ENCODE measurements at regions not wholly inside any gene's neighbourhood (a gene's known extent, or its start where the extent isn't known, plus 50 kb on each side); places are given as distances from the start of the nearest gene placed in this dataset.

DNA sequence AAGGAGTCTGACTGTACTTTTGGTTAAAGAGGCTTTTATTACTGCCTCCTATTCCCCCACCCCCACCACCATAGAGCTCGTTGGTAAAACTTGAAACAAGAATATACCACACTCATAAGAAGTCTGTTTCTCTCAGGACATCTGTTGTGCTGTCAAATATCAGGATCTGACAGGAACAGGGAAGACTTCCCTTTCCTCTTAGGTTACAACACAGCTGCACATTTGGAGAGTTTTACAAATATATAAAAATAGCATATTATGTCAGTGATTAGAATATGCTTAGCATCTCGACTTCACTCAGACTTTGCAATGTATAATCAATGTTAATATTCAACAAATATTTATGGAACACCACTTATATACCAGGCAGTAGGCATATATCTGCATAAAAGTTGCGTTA, 439.6 kb upstream of the REG3G start:
- DNase-seq (ENCODE audit: low spot score) = no peak

DNA sequence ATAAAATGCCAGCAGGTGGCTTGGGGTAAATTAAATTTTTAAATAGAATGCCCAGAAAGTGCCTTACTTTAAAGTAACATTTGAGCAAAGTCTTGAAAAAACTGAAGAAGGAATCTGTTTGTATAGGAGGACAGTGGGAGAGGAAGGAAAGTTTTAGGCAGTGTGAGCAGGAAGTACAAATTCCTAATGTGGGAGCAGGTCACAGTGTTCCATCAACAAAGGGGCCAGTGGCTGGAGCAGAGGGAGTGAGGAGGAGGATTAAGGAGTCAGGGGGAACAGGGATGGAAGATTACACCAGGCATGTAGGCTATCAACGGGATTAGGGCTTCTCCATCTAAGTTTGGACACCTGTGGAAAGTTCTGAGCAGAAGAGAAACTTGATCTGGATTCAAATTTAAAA, 439.2 kb upstream of the REG3G start:
- no peak for DNase-seq (ENCODE audit: low spot score)

DNA sequence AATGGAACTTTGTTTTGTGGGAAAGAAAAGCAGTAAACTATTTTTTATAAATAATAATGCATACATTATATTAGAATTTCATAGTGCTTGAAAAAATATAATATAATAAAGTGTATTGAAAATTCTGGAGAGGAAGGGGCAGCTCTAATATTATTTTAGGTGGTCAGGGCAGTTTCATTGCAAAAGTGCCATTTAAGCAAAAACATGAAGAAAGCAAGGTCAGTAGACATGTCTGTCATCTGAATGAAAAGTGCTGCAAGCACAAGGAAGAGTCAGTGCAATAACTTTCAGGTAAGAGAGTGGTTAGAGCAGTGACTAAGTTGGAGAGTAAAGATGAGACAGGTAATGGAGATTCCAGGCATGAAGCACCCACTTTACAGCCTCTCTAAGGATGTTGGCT, 435.6 kb upstream of the REG3G start:
- no peak for DNase-seq (ENCODE audit: low spot score)

DNA sequence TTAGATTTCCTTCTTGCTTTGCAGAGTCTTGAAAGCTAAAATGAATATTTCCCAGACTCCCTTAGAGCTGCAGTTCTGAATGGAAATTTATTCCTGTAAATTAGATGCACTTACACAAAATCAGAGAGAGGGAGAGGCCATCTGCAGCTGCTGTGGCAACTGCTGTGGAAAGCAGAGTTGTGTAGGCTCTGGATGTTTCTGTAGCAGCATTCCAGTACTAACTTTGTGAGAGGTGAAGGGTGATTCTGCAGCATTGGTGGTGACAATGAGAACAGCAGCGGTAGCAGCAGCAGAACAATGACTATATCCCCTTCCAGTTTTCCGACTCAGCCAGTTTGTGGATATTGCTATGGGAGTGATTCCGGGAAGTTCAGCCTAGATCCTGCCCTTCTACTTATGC, 433.0 kb upstream of the REG3G start:
- no peak for DNase-seq (ENCODE audit: low spot score)

DNA sequence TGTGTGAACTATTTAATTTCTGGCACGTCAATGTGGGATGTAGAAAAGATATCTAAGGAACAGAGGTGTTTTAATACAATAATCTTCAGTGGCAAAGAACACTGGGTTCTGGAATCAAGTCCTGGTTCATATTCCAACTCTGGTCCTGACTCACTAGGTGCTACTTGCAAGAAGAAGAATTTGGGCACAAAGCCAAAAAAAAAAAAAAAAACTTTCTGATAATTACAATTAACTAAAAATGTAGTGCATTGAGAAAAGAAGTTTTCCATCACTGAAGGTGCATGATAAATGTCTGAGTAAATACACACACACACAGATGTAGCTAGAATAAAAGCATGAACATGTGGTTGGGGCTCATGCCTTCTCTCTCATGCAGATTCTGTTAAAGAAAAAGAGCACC, 424.4 kb upstream of the REG3G start:
- no peak for DNase-seq (ENCODE audit: low spot score)

DNA sequence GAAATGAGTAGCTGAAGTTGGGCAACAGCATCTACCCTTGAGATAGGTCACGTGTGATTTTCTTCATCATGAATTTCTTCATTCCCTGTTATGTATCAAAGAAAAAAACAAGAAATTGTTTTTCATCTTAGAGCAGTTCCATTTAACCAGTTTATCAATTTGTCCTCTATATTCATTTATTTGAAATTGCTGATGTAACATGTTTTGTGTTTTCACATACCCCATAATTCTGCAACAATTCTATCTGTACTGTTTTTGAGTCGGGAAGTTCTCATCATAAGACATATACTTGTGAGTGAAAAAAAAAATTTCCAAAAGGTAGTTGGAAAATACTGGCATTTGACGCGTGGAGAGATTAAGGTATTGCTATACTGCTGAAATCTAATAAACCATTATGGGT, 422.6 kb upstream of the REG3G start:
- DNase-seq (ENCODE audit: low spot score) = no peak

DNA sequence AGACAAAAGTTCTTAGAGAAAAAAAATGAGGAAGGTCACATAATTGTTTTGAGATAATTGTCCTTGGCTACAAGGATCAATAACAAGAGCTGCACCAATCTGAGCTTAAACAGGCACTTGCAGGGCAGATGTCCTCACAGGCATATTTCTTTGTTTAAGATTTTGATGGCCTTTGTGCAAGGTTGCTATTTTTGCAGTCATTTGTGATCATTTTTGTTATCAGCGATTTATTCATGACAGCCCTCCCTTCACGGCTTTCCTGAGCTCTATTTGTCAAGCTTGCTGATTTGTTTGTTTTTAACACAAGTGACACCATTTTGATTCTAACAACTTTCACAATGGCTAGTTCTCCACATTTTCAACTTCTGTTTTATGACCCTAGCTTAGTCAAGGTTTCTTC, 418.6 kb upstream of the REG3G start:
- no peak for DNase-seq (ENCODE audit: low spot score)

DNA sequence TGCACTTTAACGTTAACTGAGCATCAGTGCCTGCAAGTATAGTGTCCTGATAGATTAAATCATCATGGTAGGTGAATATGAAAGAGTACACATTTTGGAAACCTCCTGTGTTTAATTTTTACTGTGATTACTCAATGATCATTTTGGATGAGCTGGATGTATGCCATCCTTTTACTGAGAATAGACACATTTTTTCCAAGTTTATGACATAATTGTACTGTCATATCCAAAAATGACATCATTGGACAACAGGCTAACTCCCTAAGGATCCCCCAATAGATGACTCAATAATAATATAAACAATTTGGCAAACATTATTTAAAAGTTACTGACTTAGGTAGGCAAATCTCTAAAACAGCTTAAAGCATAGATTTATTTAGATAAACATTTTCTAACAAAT, 410.8 kb upstream of the REG3G start:
- no peak for DNase-seq (ENCODE audit: low spot score)

DNA sequence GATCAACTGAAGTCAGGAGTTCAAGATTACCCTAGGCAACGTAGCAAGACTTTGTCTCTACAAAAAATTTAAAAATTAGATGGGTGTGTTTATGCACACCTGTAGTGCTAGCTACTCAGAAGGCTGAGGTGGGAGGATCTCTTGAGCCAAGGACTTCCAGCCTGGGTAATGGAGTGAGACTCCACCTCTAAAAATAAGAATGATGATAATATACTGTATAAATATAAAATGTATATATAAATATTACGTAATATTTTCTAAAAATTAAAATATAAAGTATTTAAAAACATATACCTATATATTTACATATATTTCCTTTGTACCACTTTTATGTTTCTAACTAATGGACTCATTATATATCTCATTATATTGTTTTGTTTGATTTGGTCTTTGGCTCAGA, 409.5 kb upstream of the REG3G start:
- DNase-seq (ENCODE audit: low spot score) = no peak

DNA sequence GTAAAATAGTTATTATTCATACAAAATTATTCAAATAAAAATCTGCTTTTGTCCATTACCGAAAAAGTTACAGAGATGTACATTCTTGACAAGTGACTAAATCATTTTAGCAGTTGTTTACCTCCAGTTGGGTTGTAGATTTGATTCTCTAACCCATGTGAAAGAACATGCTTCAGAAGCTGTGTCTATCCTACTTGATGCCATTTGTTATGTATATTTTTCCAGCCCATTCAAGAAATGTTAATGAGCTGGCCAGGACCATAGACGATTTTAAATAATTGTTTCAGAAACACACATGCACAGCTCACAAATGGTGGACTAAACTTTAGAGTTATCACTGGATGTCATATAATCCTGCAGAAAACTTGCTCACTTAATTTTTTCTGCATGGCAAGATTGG, 391.1 kb upstream of the REG3G start:
- no peak for DNase-seq (ENCODE audit: low spot score)

DNA sequence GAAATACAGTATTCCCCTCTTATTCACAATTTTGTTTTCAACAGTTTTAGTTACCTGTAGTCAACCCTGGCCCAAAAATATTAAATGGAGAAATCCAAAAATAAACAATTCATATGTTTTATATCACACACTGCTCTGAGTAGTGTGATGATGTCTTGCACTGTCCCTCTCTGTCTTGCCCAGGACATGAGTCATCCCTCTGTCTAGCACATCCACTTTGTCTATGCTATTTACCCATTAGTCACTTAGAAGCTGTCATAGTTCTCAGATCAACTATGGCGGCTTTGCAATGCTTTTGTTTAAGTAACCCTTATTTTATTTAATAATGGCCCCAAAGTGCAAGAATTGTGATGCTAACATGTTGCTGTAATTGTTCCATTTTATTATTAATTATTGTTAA, 380.6 kb upstream of the REG3G start:
- DNase-seq (ENCODE audit: low spot score) = no peak

DNA sequence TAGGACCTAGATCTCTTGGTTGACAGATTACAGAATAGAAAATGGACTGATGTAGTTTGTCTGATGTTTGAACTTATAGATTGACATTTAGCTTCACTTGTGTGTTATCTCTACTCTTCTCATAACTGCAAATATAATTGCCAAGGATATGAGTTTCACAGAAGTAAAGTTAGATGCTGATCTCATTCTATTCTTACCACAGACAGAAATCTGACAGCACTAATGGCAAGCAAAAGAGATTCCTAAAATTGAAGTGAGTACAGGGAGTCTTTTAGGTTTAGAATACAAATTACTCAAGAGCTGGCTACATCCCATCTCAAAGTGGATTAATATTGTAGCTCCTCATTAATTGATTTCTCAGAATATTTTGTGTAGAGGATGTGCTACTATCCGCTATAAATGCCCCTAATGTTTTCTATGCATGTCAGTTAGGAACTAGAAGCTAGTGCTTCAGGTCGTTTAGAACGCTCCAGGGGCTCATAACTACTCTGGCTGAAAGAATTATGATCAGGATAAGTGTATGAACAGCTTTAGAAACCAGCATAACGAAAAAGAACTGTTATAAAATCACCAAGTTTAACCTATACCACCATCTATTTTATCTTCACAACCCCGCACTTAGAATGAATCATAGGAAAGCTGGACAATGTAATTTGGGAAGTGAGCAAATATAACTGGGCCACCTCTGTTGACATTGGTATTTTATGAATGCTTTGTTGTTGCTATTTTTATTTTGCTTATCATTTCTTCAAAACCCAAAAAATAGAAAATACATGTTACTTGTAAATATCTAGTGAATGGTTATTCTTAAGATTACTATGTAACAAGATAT, 378.8 kb upstream of the REG3G start:
- no peak for DNase-seq (ENCODE audit: low spot score)

DNA sequence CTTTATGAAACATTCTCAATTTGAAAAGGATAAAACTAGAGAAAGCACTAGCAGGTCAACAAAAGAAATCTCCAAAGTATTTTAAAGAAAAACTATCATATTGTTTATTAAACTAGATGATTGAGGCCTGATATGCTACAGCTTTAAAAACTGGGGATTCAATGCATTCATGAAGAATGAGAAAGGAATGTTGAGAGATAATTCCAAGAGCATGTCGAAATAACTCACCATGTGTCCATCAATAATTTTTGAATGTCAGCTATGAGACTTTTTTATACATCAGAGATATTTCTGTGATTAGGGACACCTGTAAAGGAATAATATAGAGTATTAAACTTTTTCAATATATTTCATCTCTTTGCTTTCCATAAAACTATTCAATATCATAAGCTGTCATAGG, 376.9 kb upstream of the REG3G start:
- DNase-seq (ENCODE audit: low spot score) = no peak

DNA sequence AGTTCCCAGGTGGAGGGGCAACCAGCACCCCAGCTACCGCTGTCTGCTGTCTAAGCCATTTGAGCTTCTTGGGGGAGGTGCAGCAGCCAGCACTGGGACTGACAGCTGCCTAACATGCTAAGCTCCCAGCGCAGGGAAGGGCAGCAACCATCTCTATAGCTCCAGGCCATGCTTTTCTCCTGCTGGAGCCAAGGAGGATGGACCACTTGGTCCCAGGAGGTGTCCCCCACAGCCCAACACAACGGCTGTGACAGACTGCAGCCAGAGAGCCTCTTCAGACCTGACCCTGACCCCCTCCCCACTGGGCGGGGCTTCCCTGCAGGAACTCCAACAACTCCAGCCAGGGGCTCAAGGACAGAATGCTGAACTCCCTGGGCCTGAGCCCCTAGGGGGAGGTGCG, 370.6 kb upstream of the REG3G start:
- no peak for DNase-seq (ENCODE audit: low spot score)

DNA sequence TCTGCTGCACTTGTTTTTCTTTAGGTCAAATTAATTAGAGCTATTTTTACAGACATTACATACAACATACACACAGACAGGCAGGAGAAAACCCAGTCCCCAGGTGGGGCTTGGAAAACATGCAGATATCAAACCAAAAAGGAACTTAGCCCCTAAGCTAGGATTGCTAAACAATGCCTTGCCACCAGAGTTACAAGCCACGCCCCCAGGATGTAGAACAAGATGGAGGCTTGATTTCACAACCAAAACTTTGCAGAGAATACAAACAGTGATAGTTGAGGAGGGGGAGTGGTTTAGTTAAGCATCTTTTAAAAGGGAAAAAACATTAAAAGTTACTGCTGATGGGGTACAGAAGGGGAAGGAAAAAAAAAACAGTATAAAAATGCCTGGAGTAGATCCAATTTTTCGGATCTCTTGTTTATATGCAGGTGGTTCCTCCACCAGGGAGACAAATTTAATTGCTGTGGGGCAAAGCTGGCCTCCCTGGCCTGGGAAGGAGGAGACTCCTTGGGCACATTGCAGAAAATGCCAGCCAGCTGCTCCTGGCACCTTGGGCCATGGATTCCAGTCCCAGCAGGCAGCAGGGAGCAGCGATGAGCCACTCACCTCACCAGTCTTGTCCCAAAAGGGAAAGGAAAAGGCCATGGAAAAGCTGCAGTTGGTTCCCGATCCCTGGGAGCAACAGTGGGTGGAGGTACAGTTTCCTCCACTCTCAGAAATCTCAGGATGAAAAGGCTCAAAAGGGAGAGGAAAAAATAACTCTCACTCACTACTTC, 348.4 kb upstream of the REG3G start:
- no peak for DNase-seq (ENCODE audit: low spot score)

DNA sequence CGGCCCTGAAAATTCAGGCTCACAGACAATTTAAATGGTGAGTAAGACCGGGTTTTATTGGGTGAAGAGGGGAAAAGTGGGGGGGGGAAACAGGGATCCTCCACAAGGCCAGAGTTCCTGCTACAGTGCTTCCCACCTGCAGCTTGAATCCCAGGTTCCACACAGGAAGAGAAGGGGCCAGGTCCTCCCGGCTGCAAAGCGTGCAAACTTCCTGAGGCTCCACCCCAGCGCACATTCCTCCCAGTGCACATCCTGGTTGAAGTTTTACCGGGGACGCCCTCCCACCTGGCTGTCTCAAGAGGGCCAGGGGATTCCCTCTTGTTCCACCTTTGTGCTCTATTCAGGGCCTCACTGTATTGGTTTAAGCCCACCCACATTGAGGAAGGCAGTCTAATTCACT, 347.7 kb upstream of the REG3G start:
- no peak for DNase-seq (ENCODE audit: low spot score)

DNA sequence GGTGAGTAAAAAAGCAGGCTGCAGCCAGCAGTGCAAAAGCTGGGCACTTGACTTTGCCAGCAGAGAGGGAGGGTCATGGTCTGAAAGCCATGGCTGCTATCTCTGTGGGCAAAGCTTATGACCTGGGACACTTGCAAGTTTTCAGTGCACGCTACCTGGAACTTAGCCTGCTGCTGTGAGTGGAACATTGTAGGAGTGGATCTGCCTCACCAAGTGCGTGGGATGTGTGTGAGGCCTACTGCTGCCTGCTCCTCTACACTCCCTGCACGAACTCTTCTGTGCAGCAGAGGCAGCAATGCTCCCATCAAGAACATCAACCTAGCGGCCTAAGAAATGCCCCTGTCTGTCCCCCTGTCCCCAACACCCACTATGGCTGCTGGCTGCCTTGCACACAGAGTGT, 344.1 kb upstream of the REG3G start:
- DNase-seq (ENCODE audit: low spot score) = no peak

DNA sequence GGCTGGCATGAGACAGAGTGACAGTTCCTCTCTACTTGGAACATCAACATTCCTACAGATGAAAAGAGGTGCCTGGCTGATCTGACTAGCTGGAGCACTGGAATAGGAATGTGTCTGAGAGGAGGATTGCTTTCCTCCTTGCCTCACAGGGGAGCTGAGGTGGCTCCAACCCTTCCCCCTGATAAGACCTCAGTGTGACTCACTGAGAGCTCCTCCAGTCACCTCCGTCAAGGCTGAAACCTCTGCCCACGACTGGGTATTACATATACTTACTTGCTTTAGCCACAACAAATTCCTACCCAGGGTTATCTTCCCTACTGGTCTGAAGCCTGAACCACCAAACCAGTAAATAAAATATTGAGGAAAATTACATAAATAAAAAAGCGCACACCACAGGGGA, 342.7 kb upstream of the REG3G start:
- no peak for DNase-seq (ENCODE audit: low spot score)

DNA sequence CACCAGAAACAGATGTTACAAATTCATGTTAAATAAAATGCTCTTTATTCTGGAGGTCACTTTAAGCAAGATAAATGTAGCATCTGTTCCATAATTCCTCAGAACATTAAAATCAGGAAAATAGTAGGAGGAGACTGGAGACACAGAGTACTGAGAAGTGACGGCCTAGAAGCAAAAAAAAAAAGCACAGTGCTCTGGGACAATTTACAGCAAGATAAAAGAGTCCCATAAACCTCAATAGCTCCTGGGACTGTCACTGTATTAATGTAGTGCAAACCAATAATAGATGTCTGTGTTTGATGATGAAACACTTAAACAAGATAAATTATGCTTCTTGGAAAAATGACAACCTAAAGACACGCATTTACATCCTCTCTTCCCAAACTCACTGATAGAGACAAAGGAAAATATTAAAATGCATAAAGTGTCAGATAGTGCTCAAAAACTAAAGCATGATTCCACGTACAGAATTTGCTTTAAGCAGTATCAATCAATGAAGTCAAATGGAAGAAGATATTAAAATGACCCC, 338.8 kb upstream of the REG3G start:
- no peak for DNase-seq (ENCODE audit: low spot score)

DNA sequence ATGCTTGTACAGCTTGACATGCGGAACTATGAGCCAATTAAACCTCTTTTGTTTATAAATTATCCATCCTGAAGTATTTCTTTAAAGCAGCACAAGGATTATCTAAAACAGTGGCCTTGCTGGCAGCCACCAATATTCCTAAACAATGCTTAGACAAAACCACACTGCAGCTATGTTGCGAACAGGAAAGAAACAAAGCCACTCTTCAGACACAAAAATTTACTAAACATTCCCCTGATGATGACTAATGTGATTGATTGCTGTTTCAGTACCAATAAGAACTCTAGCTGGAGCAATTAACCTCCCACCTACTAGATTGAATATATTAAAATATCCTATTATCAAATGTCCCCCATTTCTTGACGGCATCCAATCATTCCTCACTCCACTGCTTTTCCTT, 325.8 kb upstream of the REG3G start:
- no peak for DNase-seq (ENCODE audit: low spot score)

DNA sequence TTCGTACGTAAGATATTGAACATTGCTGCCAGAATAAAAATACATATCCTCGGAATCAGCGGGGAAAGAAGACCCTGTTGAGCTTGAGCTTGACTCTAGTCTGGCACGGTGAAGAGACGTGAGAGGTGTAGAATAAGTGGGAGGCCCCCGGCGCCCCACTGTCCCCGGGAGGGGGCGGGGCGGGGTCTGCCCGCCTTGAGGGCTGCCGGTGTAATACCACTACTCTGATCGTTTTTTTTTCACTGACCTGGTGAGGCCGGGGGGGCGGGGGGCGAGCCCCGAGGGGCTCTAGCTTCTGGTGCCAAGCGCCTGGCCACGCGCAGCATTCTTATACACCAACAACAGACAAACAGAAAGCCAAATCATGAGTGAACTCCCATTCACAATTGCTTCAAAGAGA, 324.0 kb upstream of the REG3G start:
- DNase-seq (ENCODE audit: low spot score) = no peak

DNA sequence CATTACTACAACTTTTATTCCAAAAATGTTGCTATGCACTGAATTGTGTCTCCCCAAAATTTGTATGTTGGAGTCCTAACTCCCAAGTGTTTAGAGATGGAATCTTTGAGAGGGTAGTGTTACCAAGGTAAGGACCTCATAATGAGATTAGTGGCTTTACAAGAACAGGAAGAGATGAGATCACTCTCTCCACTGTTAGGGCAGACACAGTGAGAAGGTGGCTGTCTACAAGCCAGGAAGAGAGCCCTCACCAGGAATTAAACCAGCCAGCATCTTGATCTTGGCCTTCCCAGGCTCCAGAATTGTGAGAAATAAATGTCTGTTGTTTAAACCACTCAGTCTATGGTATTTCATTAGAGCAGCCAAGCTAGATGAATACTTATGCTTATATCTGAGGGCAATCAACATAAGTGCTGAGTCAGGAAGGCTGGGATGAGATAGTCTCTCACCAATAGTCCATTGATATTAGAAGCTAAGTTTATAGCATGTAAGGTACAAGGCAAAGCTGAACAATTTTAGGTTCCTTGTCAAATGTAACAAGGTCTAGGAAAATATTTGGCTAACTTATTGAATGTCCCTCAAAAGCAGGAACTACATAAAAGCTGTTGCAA, 317.6 kb upstream of the REG3G start:
- DNase-seq (ENCODE audit: low spot score) = no peak

Data from ecto neural progenitor cell (in vitro differentiated cells).